ENCODE measurements at regions not wholly inside any gene's neighbourhood (a gene's known extent, or its start where the extent isn't known, plus 50 kb on each side); places are given as distances from the start of the nearest gene placed in this dataset.
A peak's percentile ranks its signal among the peaks of the same experiment; 100 is the strongest.
"Not testable (repeated sequence)": the region's sequence is repeated elsewhere in the genome, so short reads cannot be mapped to it uniquely, and the experiment has no call there.

DNA sequence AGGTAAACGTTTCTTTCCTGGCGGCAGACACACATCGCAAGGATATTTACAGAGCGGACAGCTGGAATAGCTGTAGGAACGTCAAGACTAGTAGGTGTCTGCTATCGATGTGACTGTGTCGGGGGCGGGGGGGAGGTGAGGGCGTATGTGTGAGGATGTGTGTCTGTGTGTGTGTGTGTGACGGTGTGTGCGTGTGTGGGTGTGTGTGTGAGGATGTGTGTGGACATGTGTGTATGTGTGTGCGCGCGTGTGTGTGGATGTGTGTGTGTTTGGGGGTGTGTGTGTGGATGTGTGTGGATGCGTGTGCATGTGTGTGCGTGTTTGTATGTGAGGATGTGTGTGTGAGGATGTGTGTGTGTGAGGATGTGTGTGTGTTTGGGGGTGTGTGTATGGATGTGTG is 55.4 kb downstream of the PNMA6F start:
- not testable (repeated sequence) for DNase-seq (ENCODE audit: insufficient read length, low spot score); FAIRE-seq

DNA sequence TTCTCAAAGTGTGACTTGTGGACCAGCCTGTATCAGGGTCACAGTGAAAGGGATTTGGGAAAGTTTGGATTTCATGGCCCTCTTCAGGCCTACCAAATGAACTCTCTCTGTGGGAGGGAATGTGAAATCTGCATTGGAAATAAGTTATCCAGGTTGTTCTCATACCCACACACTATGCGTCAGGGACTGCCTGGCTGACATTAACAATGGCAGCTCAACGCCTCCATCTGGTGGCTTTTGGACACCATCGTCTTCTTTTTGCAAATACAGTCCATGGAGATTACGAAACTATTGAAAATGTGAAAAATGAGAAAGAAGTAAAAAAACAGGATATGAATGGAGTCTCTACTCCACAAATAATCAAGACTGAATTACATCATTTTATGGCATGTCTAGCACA is 61.1 kb downstream of the PNMA6F start:
- DNase-seq (ENCODE audit: insufficient read length, low spot score); FAIRE-seq: not testable (repeated sequence)

DNA sequence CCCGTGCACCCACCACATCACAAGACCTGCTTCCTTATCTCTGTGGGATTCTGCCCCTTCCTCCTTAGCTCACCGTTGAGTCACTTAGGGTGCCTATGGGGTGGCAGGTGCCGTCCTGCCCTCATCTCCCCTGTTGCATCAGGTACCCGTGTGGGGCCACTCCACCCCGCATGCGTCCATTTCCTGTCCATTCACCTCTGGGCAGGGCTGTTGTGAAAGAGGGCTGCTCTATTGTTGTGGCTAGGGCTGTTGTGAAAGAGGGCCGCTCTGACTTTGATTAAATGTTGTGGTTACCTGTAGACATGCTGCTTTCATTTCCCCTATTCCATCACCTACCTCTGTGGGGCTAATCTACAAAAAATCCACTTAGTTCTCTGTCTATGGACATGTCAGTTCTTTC is 68.3 kb downstream of the PNMA6F start:
- DNase-seq (ENCODE audit: insufficient read length, low spot score), result not testable (repeated sequence)
- peak; percentile 94 for FAIRE-seq

DNA sequence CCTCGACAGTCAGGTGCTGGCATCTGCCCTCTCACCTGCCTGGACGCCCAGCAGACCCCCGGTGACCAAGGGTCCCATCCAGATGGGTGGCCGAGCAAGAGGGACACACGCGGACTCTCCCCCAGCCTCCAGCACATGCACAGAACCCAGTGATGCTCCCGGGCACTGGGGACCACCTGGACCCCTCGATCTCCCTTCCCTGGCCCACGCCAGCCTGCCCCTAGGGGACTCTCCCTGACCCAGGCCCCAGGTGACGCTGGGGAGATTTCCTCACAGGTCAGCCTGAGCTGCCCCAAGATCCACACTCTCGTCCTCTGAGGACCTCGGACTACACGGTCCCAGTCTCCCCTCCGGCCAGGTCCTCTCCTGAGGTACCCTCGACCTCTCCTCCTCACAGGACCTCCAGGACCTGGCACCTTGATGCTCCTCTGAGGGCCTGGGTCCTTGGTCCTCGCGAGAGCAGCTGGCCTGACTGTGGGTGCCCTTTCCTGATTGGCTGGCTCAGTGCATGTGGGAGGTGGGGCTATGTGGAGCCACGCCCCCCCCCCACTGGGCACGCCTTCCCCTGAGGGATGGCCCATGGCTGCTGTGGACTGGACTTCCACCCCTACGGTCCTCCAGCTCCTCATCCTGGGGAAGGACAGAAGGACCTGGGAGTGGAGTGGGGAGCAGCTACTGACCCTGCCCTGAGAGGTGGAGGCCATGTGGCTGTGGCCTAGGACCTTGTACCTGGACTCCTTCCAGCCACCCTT is 69.0 kb downstream of the PNMA6F start:
- not testable (repeated sequence) for DNase-seq (ENCODE audit: insufficient read length, low spot score)
- FAIRE-seq, result peak; percentile 38

DNA sequence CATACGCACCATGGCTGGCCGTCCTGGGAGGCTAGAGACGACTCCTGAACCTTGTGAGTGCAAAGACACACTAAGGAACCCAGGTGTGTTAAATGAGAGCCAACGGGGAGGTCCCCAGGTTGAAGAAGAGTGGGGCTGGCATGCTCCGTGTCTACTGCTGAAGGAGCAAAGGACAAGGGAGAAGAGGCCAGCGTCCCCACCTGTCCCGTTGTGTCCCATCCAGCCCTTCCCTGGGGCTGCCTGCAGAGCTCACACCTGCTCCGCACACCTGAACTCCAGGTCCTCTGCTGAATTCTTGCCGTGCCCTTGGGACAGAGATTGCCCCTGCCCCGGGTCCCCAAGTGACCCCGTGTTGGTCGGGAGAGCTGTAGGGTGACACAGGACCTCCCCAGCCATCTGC is 69.6 kb downstream of the PNMA6F start:
- not testable (repeated sequence) for FAIRE-seq; DNase-seq (ENCODE audit: insufficient read length, low spot score)

DNA sequence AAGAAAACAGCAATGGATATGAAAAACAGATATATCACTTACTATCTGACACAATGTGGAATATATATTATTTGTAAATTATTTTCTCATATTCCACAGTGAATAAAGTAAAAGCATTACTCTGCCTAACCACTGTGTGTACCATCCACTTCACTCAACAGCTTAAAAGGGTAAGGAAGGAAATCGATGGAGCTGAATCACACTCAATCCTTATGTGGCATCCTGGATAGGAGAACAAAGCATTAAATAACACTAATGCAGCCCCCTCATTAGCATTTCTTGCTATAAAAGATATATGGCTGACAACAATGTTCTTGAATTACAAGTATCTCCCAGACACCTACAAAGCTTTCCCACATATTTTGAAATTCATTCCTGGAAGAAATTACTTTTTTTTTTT is 70.8 kb downstream of the PNMA6F start:
- not testable (repeated sequence) for DNase-seq (ENCODE audit: insufficient read length, low spot score); FAIRE-seq

DNA sequence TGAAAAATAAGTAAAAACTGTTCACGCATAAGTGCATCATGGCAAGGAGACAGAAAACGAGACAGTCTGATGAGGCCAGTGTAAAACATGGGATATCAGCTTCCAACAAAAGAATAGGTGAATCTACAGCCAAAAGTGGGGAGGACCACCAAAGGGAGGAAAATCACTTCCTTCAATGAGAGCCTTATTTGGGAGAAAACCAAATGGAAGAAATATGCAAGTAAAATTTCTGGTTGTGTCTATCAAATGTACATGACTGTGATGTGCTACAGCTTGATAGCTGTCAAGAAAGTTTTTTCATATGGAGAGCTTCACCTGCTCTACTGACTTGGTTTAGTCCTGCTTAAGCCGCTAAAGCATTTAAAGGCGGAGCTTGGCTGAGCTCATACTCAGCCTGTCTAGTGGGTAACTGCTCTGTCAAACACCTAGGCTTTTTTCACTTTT is 66.2 kb downstream of the MAGEA1 start:
- FAIRE-seq, result no peak

DNA sequence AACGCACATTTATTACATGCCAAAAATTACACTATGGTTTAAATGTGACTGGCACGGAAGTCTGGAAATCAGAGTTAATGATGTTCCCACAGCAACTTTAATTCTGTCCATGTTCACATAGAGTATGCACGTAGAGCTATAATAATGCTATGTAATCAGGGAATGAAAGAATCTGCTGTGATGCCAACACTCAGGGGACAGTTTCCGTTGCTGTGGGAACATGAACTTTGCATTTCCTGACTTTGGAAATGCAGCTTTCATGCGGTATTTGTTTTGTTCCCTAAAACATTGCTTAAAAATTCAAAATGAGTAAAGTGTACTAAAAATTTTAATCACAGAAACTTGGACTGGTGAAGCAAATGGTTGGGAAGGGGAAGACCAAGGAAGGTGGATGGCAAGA is 65.7 kb downstream of the MAGEA1 start:
- DNase-seq (ENCODE audit: insufficient read length, low spot score), result no peak
- FAIRE-seq, result peak; percentile 56
- TF ChIP-seq POU2F2 (IDR thresholded peaks at IDR 0.05; ENCODE audit: low read depth, low read length) (no peak), POLR2AphosphoS5 (IDR thresholded peaks at IDR 0.05; ENCODE audit: low read depth, low read length) (no peak), TAF1 (IDR thresholded peaks at IDR 0.05; ENCODE audit: low read depth, low read length) (no peak), SPI1 (IDR thresholded peaks at IDR 0.05; ENCODE audit: low read depth, low read length) (no peak), PAX5 (IDR thresholded peaks at IDR 0.05; ENCODE audit: insufficient read depth, low read length, severe bottlenecking) (no peak), POLR2A (IDR thresholded peaks at IDR 0.05; ENCODE audit: low read depth, low read length) (no peak)

More for the DNA sequence above, 66.2 kb downstream of the MAGEA1 start:
- TF ChIP-seq TAF1 (IDR thresholded peaks at IDR 0.05; ENCODE audit: low read depth, low read length) (no peak), POU2F2 (IDR thresholded peaks at IDR 0.05; ENCODE audit: low read depth, low read length) (no peak), POLR2A (IDR thresholded peaks at IDR 0.05; ENCODE audit: low read depth, low read length) (no peak), POLR2AphosphoS5 (IDR thresholded peaks at IDR 0.05; ENCODE audit: low read depth, low read length) (no peak), PAX5 (IDR thresholded peaks at IDR 0.05; ENCODE audit: insufficient read depth, low read length, severe bottlenecking) (no peak), SPI1 (IDR thresholded peaks at IDR 0.05; ENCODE audit: low read depth, low read length) (no peak)
- DNase-seq (ENCODE audit: insufficient read length, low spot score), result no peak

DNA sequence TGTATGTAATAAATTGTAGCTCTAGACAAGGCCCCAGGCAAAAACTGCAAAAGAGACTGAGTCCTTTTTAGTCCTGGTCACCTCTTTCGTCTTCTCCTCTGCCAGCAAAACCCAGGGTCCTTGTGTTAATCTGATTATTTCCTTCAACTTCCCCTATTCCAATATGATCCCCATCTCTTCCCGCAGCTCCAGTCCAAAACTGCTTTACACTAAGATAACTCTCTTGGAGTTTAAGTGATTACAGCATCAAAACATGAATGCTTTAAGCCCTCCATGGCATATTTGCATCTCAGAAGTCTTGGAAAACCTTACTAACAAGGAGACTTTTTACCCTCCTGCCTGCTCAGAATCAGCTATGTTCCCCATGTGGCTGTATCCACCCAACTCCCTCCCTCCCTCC is 59.3 kb downstream of the MAGEA1 start:
- no peak for FAIRE-seq
- TF ChIP-seq POU2F2 (IDR thresholded peaks at IDR 0.05; ENCODE audit: low read depth, low read length), result no peak
- TF ChIP-seq POLR2AphosphoS5 (IDR thresholded peaks at IDR 0.05; ENCODE audit: low read depth, low read length), result no peak
- TF ChIP-seq TAF1 (IDR thresholded peaks at IDR 0.05; ENCODE audit: low read depth, low read length), result no peak
- TF ChIP-seq PAX5 (IDR thresholded peaks at IDR 0.05; ENCODE audit: insufficient read depth, low read length, severe bottlenecking), result no peak
- TF ChIP-seq POLR2A (IDR thresholded peaks at IDR 0.05; ENCODE audit: low read depth, low read length), result no peak
- TF ChIP-seq SPI1 (IDR thresholded peaks at IDR 0.05; ENCODE audit: low read depth, low read length), result no peak

More for the DNA sequence above, 59.3 kb downstream of the MAGEA1 start:
- DNase-seq (ENCODE audit: insufficient read length, low spot score), result no peak

Data from GM12891 (cell line).